HG02678 (cell line): ENCODE measurements at regions not wholly inside any gene's neighbourhood (a gene's known extent, or its start where the extent isn't known, plus 50 kb on each side); places are given as distances from the start of the nearest gene placed in this dataset.

Experiments
- ATAC-seq: cut with Tn5 transposase; IDR thresholded peaks from one replicate; pipeline ENCODE4 v1.9.1; 2021; ENCODE audit warnings: mild to moderate bottlenecking, moderate library complexity; ENCODE audit not compliant: unreplicated experiment

DNA sequence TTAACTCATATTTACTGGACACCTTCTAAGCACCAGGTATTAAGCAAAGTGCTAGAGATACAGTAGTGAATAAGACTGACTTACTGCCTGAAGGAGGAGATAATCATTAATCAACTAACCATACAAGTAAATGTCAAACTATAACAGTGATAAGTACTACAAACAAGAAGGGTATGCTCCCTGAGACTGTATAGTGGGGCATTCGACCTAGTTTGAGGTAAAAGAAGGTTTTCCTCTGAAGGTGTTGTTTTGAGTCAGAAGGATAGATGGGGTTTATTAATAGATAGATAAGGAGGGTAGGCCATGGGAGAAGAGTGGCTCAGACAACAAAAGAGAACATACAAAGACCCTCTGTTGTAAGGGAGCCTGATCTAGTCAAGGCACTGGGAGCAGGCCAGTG, 105.4 kb downstream of the DDIT4L start:
- ATAC-seq, result no peak

DNA sequence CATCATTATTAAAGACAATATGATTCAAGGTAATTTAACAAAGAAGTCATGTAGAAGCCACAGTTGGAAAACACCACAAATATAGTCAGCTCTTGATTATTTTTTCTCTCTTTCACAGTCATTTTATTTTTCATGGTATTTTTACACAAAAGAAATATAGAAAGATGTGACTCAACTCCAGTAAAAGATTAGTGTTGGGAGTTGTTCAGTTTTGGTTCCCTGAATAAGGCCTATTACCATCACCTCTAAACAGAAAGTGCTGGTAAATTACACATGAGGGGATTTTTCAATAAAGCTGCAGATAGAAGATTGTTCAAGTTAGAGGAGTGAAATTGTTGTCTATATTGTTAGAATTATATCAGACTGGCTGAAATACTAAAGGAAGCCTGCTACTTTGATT, 107.0 kb downstream of the DDIT4L start:
- ATAC-seq, result no peak

DNA sequence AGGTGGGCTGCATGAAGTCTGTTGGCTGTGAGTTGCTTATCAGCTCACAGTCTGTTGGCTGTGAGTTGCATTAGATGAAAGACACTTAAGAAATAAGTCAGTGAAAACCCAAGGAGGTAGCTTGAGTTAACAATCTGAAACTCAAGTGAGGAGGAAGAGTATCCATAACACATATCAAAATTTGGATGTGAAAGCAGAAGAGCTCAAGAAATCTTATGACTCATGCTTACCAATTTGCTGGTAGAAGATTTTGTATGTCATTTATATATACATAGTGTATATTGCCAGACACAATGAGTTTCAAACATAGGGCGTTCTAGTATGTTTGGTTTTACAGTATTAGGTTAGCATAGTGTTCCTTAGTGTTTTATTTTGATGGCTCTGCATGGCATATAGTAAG, 107.4 kb downstream of the DDIT4L start:
- ATAC-seq, result no peak

DNA sequence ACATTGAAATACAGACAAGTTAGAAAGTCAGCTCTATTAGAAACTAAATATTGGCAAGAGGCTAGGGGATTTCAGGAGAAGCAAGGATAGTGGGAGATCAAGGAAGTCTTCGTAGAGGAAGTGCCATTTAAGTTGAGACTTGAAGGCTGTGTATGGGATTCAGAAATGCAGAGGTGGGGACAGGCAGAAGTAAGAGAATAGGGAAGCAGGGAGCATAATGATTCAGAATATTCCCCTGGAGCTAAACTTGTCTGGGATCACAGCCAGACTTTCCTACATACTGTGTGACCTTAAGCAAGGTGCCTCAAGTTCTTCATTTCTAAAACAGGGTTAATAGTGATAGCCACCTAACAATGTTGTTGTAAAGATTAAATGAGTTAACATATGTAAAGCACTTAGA, 108.8 kb downstream of the DDIT4L start:
- no peak for ATAC-seq

DNA sequence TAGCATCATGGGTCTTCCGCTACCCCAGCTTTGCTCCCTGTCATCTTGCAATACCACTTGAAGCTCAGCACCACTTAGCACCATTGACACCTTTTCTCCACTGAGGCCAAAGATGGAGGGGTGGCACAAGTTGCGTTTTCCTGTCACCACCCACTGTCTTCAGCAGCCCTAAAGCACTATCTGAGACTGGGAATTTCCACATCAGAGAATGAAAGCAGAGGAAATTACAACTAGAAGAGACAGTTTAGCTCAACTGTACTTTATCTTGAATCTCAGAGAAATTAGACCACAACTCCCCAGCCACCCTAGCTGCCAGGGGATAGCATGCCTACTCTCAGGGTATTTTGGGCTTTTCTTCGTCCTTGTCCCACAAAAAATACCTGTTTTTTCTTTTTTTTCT, 111.0 kb downstream of the DDIT4L start:
- no peak for ATAC-seq

DNA sequence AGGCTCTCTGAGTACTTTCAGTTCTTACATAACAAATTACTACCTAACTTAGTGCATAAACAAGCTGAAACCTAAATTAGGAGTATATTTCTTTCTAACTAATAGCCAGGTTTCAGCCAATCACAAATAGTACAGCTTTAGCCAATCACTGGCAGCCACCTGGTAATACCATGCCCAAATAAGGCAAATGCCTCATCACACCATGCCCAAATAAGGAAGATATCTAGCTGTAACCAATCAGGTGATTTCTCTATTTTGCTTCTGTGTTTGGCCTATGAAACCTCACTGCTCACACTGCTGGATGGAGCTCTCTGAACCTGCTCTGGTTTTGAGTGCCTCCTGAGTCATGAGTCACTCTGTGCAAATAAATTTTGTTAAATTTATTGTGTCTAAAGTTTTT, 113.5 kb downstream of the DDIT4L start:
- no peak for ATAC-seq

DNA sequence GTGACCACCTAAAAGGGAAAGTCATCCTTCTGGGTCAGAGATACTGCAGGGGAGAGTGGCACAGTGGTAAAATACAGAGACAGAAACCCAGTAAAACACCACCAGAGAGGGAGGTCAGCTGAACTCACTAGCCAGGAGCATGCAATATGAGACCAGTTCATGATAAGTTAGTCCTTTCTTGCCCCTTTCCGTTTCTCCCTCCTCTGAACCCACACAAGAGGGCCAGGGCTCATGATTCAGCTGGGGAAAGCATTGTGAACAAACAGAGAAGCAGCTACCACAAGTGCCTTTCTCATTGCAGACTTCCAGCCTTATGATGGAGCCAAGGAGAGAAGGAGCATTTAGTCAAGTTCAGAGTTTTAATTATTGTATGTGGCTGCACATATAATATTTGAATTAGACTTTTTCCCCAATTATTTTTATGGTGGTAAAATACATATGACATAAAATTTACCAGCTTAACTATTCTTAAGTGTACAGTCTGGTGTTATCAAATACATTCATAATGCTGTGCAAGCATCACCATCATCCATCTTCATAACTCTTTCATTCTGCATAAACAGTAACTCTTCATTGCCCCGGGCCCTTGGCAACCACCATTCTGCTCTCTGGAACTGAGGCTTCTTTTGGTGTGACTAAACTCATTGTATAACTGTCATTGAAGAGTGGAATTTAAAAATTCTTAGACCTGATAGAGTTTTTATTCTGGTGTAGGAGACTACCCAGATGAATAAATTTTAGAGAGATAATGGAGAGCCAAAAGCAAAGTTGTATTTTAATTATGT, 114.6 kb downstream of the DDIT4L start:
- no peak for ATAC-seq

DNA sequence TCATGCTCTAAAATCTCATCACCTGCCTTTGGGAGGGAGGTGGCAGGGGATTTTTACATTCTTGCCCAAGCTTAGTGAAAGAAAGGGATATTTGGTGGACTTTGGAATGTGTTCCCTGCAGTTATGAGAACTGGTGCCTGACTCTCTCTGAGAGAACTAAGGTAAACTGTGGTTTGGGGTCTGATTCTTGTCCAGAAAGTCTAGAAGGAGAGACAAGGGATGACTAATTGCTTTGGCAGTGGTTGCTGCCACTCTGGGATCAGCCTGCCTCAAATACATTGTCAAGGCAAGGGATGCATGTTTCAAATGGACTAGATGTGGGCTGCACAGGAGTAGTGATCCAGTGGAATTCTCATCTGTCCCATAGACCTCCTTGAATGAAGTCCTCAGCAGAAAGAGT, 115.2 kb downstream of the DDIT4L start:
- no peak for ATAC-seq

DNA sequence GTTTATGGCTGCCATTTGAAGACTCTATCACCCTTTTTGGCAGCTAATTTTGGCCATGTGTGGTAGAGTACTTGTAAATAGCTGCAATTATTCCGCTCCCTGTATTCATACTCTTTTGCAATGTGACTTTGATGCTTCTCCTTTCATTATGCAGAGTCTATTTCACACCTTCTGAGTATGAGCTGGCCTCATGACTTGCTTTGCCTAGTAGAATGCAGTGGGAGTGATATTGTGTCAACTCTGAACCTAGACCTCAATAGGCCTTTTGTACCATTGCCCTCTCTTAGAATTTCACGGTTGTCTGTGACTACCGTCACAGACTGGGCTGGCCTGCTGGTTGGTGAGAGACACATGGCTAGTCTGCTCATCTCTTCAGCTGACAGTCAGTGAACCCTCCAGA, 118.8 kb downstream of the DDIT4L start:
- no peak for ATAC-seq

DNA sequence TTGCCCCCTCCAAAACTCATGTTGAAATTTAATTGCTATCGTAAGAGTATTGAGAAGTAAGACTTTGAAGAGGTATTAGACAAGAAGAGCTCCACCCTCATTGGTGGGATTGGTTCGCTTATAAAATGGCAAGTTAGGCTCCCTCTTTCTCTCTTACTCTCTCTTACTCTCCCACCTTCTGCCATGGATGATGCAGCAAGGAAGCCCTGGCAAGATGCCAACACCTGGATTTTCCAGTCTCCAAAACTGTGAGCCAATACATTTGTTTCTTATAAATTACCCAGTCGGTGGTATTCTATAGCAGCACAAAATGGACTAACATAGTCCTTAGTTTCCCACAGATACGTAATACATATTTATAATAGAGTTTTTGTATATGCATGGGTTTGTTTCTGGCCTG, 119.4 kb downstream of the DDIT4L start:
- ATAC-seq, result no peak

DNA sequence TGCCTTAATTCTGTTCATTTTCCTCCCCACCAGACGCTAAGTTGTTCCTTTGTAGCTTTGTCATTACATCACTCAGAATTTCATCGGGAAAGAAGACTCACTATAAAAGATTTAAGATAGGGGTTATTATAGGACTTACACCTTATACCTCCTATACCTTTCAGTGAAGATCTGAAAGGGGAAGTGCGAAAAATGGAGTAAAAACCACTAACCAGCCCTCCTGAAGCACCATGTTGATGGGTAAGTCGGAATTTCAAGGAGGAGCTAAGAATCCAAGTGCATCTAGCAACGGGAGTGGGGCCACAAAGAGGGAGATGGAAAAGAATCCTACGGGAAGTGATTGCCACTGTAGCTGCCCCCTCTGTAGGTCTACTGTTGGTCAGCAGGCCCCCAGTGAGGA, 119.1 kb upstream of the H2AZ1 start:
- ATAC-seq, result no peak

DNA sequence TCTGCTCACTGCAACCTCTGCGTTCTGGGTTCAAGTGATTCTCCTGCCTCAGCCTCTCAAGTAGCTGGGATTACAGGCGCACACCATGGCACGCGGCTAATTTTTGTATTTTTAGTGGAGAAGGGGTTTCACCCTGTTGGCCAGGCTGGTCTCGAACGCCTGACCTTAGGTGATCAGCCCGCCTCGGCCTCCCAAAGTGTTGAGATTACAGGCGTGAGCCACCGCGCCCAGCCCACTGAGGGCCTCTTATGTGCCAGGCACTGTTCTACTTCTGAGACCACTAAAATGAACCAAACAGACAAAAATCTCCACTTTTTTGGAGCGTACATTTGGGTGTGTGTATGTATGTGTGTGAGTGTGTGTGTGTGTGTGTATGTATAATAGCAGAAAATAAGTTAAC, 117.2 kb upstream of the H2AZ1 start:
- ATAC-seq, result no peak

DNA sequence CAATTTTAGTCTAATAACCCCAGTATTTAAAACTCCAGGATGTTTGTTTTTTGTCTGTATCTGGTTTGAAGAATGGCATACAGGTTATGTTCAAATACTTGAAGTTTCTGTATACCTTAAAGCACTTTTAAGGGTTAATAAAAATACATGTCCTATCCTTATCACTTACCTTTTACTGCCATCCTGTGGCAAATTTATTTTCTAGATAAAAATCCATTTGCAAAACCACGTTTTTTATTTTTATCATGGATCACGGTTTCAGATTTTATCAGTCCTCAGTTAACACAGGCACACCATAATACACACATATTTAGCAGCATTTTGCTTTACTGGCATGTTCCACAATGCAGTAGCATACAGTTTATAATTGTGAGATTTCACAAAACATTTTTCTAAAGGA, 113.3 kb upstream of the H2AZ1 start:
- ATAC-seq, result no peak

DNA sequence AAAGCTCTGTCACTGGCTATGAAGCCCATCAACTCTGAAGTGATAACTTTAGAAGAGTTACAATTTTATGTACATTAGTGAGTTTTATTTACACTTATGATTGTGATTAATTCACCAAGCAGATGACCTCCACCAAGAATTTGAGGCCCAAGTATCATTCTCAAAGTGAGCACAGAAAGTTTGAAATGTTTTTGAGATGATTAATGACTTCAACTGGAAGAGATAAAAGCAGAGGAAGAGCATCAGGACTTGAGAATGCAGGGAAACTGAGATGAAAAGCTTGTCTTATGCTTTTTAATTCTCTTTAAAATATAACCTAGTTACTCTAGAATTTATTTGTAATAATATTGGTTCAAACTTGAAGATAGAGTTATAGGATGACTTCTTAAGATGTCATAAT, 112.8 kb upstream of the H2AZ1 start:
- no peak for ATAC-seq

DNA sequence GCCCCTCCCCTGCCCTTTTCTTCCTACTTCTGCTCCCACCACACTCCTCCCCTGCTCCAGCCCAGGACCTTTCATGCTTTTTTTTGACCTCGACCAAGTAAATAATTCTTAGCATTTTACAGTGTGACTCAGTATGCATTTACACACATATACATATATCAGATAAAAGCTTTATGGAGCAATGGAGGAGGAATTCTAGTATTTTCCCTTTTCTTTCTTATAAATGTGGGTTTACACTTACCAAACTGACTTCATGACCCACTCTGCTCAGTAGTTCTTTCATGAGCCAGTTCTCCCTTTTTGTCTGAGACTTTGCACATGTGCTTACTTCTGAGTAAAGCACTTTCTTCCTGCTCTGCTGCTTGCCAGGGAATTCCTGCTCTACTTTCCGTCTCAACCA, 111.8 kb upstream of the H2AZ1 start:
- no peak for ATAC-seq

DNA sequence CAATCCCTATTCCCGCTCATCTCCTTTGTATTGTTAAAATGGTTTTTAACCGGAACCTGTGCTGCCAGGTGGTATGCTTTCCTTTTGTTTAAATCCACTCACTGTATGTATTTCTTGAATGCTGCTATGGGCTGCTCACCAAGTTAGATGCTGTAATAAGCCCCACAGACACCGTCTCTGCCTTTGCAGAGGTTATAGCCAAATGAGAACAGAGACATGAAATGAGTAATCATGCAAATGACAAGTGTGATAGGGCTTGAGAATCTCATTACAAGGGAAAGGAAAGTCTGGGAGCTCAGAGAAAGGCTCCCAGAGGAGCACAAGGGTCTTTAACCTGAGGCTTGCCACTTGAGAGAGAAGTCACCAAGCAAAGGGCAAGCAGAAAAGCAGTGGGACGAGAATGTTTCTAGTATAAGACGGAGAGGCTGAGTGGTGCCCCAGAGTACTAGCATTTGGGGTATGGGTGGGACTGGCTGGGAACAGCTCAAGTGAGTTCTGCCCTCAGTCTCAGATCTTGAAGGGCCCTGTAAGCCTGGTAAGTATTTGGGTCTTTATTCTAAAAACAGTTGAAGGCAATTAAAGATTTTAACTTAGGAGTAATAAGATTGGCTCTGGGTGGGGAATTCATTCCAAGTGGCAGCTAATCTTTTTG, 110.8 kb upstream of the H2AZ1 start:
- peak; percentile 44 for ATAC-seq

DNA sequence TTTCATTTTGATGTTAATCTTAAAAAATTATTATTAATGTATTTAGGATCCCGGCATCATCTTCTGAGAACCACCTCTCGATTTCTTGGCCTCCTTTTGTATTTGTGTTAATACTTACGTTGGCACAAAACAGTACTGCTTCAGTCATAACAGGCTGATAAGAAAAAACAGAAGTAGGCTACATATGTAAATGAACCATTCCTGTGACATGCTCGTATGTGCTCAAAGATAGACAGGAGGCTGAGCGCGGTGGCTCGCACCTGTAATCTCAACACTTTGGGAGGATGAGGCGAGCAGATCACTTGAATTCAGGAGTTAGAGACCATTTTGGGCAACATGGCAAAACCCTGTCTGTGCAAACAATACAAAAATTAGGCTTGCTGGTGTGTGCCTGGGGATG, 109.4 kb upstream of the H2AZ1 start:
- no peak for ATAC-seq

DNA sequence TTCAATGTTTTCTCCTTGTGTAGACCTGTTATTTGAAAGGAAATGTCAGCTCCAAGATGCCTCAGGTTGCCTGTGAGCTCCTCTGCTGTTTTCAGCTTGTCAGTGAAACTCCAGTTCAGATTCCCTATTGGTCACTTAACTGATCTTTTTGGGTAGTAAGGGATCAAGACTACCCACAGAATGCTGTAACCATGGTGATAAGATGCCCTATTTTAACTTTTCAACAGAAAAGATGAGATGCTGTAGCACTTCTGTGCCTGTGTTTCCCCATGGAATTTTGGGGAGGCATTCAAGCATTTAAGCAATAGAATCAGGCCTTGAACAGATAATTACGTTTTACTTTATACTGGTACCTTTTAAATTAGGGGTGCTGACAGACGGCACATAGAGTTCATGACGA, 106.6 kb upstream of the H2AZ1 start:
- no peak for ATAC-seq

DNA sequence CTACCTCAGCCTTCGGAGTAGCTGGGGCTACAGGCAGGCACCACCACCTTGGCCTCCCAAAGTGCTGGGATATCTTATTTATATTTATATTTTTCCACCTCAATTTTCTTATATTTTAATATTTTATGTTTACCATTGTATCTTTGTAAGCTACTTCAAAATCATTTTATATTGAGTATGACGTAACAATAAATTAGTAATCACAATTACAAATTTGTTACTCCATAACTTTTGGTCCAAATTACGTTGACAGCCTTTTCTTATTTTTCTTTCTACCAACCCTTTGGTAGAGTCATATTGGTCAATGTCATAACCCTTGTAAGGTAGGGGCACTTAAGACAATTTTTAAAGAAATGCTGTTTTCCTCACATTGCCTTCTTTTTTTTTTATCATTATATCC, 104.0 kb upstream of the H2AZ1 start:
- ATAC-seq, result no peak

DNA sequence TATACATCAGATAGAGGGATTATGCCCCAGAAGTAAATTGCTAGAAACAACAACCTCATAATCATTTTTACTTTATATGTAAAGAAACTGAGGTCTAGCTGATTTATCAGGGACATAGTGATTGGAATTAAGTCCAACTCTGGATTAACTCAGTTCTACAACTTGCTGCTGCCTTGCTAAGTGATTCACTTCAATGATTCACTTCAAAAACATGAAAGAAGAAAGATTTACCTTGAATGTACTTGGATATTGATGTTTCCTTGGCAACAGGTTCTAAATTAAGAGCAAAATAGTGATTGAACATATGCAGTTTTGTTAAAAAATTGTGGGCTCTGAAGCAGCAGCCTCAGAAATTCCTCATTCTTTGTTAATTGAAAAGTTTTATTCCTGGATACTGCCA, 99.8 kb upstream of the H2AZ1 start:
- ATAC-seq, result no peak

DNA sequence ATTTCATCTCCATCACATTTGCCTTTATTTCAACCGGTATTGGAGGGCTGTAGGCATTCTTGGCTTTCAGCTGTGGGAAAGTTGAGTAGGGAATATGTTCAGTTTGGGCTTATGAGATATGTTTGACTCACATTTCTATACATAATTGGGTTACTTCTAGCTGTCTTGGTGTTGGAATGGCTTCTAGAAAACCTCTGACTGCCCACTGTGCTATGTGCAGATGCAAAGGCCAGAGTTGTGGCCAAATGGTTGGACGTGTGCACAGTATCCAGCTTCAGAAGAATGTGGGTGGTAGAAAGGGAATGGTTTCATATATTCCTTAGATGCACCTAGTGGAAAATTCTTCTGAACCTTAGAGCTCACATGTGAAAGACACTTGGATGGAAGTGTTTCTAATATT, 92.6 kb upstream of the H2AZ1 start:
- ATAC-seq, result no peak

DNA sequence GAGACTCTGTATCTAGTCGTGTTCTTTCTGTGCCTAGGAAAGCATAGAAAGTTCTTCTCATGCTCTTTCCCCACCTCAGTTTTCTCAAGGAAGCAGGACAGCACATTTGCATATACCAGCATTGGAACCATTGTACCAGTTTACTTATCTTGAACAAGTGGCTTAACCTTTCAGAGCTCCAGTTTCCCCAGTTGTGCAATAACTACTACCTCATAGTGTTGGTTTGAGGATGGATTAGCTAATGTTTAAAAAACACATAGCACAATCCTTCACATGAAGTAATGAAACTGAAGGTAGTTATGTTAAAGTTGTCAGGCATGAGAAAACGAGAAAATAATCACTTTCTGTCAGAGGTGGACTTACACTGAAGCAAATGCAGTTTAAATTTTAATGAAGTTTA, 92.2 kb upstream of the H2AZ1 start:
- ATAC-seq, result no peak

DNA sequence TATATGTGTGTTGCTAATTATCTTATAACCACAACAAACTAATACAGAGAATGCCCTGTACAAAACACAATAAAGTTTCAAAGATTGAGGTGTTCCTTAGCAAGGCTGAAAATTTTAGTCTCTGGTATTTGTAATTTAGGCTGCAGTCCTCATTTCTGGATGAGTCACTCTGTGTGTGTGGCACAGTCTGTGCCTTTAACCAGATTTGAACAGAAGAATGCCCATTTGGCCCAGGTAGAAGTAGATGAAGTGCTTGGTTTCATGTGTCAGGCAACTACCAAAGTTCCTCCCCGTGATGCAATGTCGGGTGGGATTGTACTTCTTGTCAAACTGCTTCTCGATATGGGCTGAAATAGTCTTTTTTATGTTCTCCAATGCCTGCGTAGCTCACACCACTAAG, 91.6 kb upstream of the H2AZ1 start:
- ATAC-seq, result no peak
